Epidermal melanocyte (primary cell): ENCODE measurements at regions not wholly inside any gene's neighbourhood (a gene's known extent, or its start where the extent isn't known, plus 50 kb on each side); places are given as distances from the start of the nearest gene placed in this dataset.

ENCODE experiments used
- DNase-seq: peaks from one replicate; pipeline ENCODE4 v3.0.0; 2011; ENCODE audit warnings: low spot score; ENCODE audit not compliant: insufficient read length

- no peak for DNase-seq
These were observed 659.3 kb downstream of the ZNF674 start for GRCh38 chrX:45885931-45886330.

DNA sequence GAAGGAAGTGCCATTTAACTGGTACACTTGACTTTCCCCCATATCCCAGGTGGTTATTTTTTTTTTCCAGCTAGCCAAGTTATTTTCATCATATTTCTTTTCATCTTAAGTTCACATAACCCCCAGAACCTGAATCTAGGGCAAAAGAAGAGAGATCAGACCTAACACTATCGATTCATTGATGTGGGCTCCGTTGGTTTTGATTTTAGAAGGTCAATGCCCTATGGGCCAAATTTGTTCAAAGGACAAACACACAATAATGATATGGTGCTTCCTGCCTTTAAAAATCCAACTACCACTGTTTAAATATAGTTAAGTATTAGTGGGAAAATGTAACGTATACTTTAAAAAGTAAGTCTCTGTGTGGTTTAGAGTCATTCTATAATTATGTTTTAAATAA lies 665.7 kb downstream of the ZNF674 start:
- DNase-seq: no peak

- no peak for DNase-seq
These were observed 669.0 kb downstream of the ZNF674 start for GRCh38 chrX:45876206-45876605.

DNA sequence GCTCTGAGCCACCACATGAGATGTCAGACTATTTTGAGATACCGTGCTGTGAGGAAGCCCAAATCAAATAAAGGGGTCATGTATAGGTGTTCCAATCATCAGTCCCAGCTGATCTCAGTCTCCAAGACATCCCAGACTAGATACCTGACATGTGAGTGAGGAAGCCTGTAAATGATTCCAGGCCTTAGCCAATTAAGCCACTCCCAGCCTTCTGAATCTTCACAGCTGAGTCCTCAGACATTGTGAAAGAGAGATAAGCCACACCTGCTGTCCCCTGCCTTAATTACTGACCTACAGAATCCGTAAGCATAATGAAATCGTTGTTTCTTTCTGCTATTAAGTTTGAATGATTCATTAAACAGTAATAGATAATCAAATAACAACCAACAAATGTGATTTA lies 671.4 kb downstream of the ZNF674 start:
- no peak for DNase-seq

DNA sequence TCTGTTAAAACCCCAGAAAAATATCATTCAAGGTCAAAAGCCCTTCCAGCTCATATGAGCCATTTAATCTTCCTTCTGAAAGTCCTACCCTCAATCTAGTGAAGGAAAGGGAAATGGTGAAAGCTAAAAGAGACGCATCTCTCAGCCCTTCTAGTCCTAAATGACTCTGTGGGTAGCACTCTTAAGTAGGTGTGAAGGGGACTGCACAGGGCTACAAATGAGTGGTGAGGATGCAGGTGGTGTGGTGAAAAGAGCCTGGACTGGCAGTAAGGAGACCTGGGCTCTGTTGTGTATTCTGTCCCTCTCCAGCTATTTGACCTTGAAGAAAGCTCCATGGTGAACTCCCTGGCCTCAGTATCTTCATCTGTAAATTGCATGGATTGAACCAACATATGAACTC lies 671.8 kb upstream of the DIPK2B start:
- no peak for DNase-seq

- no peak for DNase-seq
These were observed 667.7 kb upstream of the DIPK2B start for GRCh38 chrX:45868425-45868824.

- DNase-seq: no peak
These were observed 662.1 kb upstream of the DIPK2B start for GRCh38 chrX:45862801-45863200.

GRCh38 chrX:45860450-45860849 lies 659.8 kb upstream of the DIPK2B start:
- DNase-seq: no peak

DNA sequence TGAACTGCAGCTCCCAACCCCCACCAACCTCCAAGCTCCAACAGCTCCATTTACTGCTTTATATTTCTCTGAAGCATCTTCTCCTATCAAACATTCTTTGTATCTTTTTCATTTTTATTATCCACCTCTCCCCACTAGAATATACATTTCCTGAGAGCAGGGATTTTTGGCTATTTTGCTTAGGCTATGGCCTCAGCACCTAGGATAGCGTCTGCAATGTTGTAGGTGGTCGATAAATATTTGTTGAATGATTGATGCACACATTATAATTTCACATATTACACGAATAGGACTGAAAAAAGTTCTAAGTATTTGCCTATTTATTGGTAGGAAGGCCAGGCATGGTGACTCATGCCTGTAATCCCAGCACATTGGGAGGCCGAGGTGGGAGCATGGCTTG lies 658.7 kb upstream of the DIPK2B start:
- DNase-seq: no peak

DNA sequence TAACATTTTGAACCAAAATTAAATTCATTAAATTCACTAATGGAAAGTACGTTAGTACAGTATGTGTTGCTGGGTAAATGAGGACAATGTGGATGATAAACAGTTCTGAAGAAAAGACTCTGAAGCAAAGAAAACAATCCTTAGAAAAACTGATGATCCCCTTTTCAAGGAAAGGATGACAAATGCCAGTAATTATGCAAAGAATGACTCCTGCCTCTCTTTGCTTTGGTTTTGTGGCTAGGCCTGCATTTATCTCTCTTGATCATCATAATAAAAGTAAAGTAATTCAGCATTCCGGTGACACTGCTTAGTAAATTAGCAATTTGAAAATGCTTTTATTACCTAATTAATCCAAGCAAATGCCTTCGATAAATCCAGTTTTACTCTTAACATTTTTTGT lies 652.2 kb upstream of the DIPK2B start:
- no peak for DNase-seq

DNA sequence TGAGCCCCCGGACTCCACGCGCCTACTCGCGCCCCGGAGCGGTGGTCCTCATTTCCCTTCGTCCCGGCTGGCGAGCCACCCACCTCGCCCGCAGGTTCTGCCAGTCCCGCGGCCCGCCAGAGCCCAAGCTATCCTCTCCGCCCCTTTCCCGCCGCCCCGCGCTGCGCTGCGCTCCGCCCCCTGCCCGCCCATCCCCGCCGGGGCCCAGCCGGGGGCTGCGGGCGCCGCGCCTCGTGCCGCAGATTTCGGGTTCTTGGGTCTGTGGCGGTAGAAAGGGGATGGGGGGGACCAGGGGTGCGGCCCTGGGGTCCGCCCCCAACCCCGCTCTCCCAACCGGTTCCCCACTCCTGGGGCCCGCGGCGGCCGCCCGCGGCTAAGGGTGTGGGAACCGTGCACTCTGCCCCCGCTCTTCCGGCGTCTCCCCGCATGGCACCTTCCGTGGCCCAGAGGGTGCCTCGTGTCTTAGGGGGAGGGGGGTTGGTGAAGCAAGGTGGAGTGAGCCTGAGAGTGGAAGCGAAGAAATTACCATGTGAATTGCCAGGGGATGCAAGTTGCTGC lies 650.8 kb upstream of the DIPK2B start:
- DNase-seq: no peak

- no peak for DNase-seq
These were observed 650.2 kb upstream of the DIPK2B start for GRCh38 chrX:45850775-45851433.

DNA sequence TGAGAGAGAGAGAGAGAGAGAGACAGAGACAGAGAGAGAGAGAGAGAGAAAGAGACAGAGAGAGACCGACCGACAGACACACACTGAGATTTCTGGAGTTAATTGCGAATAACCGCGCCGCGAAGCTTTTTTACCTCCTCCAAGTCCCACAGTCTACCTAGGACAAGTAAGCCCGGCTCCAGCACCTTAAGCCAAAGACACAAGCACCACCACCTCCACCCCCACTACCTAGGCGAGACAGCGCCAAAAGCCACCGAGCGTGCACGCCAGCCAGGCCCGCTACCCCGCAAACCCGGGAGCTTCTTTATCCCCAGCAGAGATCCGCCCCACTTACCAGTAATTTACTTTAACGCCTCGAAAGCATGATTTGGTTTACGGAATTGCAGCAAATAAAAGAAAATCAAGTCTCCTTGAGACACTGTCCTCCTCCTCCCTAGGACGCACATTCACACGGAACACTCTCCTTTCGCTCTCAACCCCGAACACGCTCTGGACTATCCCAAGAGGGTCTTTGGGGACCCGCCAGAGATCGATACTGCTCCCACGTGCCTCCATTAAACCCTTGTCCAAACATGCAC lies 649.6 kb upstream of the DIPK2B start:
- no peak for DNase-seq

DNA sequence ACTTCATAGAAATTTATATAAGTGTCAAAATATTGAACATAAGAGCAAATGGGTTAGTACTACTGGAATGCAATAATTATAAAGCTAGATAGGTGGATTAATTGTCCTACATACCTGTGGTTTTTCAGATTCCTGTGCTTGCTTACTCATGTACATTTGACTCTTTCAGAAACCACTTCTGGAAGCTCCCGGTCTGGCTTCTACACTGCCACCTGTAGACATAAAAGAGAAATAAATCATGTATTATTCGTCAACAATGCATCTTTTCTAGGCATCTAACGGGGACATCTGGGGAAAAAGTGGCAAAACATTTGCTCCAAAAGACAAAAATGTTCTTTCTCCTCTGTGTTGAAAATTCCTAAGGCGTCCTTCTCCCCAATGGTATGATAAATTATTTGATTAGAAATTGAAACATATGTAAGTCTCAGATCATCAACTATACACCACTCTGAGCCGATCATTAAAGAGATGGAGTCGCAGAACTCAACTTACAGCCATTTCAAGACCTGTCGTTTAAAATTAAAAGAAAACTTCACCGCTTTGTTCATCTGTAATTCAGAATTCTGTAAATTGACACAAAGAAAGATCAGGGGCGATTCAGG lies 648.7 kb upstream of the DIPK2B start:
- DNase-seq: no peak

GRCh38 chrX:45847961-45848360 lies 647.3 kb upstream of the DIPK2B start:
- no peak for DNase-seq

GRCh38 chrX:45846328-45846727 lies 645.7 kb upstream of the DIPK2B start:
- no peak for DNase-seq

- no peak for DNase-seq
These were observed 644.5 kb upstream of the DIPK2B start for GRCh38 chrX:45845142-45845541.

DNA sequence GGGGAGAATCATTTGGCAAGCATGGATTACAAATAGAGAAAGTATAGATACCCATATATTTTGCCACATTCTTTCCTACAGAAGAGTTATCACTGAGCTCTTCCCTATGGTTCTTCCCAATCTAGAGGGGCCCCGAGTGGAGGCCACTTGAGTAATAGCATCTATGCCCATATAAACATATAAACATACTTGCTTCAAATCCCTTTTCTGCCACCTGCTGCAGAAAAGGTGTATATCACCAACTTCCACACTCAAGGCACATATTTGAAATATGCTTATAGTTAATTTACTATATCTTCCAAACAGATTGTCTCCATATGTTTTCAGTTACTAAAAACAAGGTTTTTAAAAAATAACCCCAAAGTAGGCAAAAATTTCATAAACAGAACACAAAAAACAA lies 642.8 kb upstream of the DIPK2B start:
- no peak for DNase-seq

GRCh38 chrX:45842926-45843315 lies 642.2 kb upstream of the DIPK2B start:
- no peak for DNase-seq

GRCh38 chrX:45842207-45842925 lies 641.7 kb upstream of the DIPK2B start:
- no peak for DNase-seq

- no peak for DNase-seq
These were observed 639.8 kb upstream of the DIPK2B start for GRCh38 chrX:45840411-45840950.

GRCh38 chrX:45830343-45830742 lies 629.7 kb upstream of the DIPK2B start:
- no peak for DNase-seq
